ENCODE measurements at regions not wholly inside any gene's neighbourhood (a gene's known extent, or its start where the extent isn't known, plus 50 kb on each side); places are given as distances from the start of the nearest gene placed in this dataset.

DNA sequence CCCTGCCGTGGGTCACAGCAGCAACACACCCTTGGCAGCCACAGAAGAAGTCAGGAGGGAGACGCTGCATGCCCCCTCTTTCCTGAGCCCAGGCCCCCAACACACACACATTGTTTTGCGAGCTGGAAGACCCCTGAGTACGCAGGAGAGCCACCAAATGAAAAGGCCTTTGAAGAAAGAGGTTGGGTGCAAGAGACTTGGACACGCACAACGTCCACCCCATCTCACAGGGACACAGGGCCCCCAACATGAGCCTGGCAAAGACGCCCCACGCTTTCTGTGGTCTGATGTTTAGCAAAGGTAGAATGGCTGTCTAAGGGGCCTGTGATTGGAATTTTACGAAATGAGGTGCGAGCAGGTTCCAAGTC, 185.0 kb downstream of the TTLL2 start:
- no peak for DNase-seq (ENCODE audit: low read depth in 1 of 2, low spot score in 1 of 2)
- no peak overlapping the region for H3K4me3 ChIP-seq
- peaks cover 9% of the 10 kb centered on the region for H3K4me1 ChIP-seq (ENCODE audit: low read depth)
- TF ChIP-seq, protein P1, sequence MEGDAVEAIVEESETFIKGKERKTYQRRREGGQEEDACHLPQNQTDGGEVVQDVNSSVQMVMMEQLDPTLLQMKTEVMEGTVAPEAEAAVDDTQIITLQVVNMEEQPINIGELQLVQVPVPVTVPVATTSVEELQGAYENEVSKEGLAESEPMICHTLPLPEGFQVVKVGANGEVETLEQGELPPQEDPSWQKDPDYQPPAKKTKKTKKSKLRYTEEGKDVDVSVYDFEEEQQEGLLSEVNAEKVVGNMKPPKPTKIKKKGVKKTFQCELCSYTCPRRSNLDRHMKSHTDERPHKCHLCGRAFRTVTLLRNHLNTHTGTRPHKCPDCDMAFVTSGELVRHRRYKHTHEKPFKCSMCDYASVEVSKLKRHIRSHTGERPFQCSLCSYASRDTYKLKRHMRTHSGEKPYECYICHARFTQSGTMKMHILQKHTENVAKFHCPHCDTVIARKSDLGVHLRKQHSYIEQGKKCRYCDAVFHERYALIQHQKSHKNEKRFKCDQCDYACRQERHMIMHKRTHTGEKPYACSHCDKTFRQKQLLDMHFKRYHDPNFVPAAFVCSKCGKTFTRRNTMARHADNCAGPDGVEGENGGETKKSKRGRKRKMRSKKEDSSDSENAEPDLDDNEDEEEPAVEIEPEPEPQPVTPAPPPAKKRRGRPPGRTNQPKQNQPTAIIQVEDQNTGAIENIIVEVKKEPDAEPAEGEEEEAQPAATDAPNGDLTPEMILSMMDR (IDR thresholded peaks at IDR 0.05; ENCODE audit: low read depth, low read length) = no peak
- no peaks in the 10 kb centered on the region for H3K36me3 ChIP-seq
- H3K27ac ChIP-seq = no peak overlapping the region
- no peaks in the 10 kb centered on the region for H3K27me3 ChIP-seq
- no peaks in the 10 kb centered on the region for H3K9me3 ChIP-seq (ENCODE audit: low read depth)

DNA sequence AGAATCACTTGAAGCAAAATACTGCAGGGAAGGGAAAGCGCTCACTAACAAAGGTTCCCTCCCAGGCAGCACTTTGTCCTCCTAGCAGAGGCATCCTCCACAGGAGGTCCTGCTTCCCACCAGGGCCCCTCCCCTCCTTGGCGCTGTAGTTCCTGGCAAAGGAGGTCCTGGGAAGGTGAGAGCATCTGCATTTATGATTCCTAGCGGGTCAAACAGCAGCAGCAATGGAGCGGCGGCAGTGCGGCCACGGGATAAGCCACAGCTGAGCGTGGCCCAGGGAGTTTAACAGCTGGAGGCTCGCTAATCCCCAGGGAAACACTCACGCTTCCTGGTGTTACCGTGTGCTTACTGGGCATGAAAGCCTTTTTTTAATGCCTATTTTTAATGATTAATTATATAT, 185.8 kb downstream of the TTLL2 start:
- H3K4me1 ChIP-seq (ENCODE audit: low read depth) = peaks cover 6% of the 10 kb centered on the region
- no peaks in the 10 kb centered on the region for H3K27me3 ChIP-seq
- H3K4me3 ChIP-seq = no peak overlapping the region
- DNase-seq (ENCODE audit: low read depth in 1 of 2, low spot score in 1 of 2) = no peak
- no peaks in the 10 kb centered on the region for H3K36me3 ChIP-seq
- H3K9me3 ChIP-seq (ENCODE audit: low read depth) = no peaks in the 10 kb centered on the region
- TF ChIP-seq, protein P1 (IDR thresholded peaks at IDR 0.05; ENCODE audit: low read depth, low read length) = no peak
- no peak overlapping the region for H3K27ac ChIP-seq

DNA sequence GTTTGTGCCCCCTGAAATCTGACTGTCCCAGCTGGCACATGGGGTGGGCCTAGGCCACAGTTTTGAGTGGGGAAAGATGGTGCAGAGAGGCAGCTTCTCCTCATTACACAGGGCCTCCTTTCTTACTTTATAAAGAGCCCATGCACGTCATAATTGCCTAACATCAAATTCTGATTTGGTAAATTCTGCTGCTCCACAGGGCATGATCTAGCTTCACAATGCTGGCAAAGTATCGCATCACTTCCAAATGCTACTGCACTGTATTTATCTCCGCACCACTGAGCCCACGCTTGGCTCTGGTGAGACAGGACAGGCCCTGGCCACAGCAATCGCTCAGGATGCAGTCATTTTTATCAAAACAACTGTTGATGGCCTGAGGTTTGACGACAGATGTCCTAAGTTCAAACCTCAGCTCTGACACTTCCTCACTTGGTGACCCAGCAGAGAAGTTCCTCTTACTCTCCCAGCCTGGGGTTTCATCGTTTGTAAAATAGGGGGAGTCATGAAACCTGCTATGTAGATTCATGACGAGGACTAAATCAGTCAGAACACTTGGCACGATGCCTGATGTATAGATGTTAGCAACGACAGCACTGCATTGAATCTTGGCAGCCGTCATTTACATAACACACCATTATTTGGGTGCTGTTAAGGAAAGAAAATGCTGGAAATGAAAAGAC, 187.9 kb downstream of the TTLL2 start:
- H3K27ac ChIP-seq = no peak overlapping the region
- H3K27me3 ChIP-seq = no peaks in the 10 kb centered on the region
- H3K36me3 ChIP-seq = no peaks in the 10 kb centered on the region
- H3K9me3 ChIP-seq (ENCODE audit: low read depth) = no peaks in the 10 kb centered on the region
- TF ChIP-seq, protein P1 (IDR thresholded peaks at IDR 0.05; ENCODE audit: low read depth, low read length) = no peak
- DNase-seq (ENCODE audit: low read depth in 1 of 2, low spot score in 1 of 2) = no peak
- no peak overlapping the region for H3K4me3 ChIP-seq
- peaks cover 6% of the 10 kb centered on the region for H3K4me1 ChIP-seq (ENCODE audit: low read depth)

DNA sequence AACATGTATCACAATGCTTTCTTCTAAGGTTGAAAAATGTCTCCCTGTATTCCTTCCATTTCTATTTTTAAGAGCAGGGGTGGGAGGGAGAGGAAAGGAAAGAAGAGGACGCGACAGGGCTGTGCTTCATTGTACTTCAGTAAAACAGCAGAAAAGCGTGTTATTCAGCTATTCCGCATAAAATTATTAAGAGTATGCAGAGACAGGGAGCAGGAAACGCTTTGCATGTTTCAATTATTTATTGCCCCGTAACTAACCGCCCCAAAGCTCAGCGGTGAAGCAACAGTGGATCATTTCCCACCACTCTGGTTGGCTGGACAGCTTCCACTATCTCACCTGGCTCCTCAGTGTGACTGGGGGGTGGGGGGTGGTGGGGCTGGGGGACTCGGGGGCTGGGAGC, 188.9 kb downstream of the TTLL2 start:
- Histone ChIP-seq H3K4me1 (ENCODE audit: low read depth) (peaks cover 6% of the 10 kb centered on the region), H3K4me3 (no peak overlapping the region), H3K9me3 (ENCODE audit: low read depth) (no peaks in the 10 kb centered on the region), H3K27ac (no peak overlapping the region), H3K27me3 (no peaks in the 10 kb centered on the region), H3K36me3 (no peaks in the 10 kb centered on the region)
- TF ChIP-seq, protein P1 (IDR thresholded peaks at IDR 0.05; ENCODE audit: low read depth, low read length) = no peak
- DNase-seq (ENCODE audit: low read depth in 1 of 2, low spot score in 1 of 2) = no peak

DNA sequence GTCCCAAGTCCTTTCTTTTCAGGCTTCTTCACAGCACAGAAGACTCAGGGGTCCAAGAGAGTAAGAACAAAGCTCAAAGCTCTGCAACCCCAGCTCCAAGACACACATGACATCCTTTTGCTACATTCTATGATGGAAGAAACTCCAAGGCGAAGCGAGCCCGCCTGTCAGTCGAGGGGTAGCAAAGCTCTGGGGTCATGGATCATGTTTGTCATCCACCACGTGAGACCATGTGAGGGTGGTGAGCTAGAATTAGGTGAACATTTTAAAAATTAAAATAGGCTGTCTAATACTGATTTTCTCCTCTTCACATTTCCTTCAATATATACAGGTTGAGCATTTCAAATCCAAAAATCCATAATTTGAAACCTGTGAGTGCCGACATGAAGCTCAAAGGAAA, 189.6 kb downstream of the TTLL2 start:
- TF ChIP-seq, protein P1 (IDR thresholded peaks at IDR 0.05; ENCODE audit: low read depth, low read length) = no peak

More for the DNA sequence above, 189.6 kb downstream of the TTLL2 start:
- no peak overlapping the region for H3K27ac ChIP-seq
- no peak for DNase-seq (ENCODE audit: low read depth in 1 of 2, low spot score in 1 of 2)
- H3K36me3 ChIP-seq = no peaks in the 10 kb centered on the region
- H3K4me1 ChIP-seq (ENCODE audit: low read depth) = peaks cover 6% of the 10 kb centered on the region
- H3K4me3 ChIP-seq = no peak overlapping the region
- H3K9me3 ChIP-seq (ENCODE audit: low read depth) = no peaks in the 10 kb centered on the region
- no peaks in the 10 kb centered on the region for H3K27me3 ChIP-seq

Data from cardiac muscle cell (in vitro differentiated cells and primary cell).